NCI-H1105 treated with DMSO at 0.1 percent for 48 hours (cell line): ENCODE measurements at regions not wholly inside any gene's neighbourhood (a gene's known extent, or its start where the extent isn't known, plus 50 kb on each side); places are given as distances from the start of the nearest gene placed in this dataset.
"Not testable (repeated sequence)": the region's sequence is repeated elsewhere in the genome, so short reads cannot be mapped to it uniquely, and the experiment has no call there.

Experiments
- DNase-seq: peaks from one replicate; lab custom pipeline; 2025; lab: John Stamatoyannopoulos, UW

DNA sequence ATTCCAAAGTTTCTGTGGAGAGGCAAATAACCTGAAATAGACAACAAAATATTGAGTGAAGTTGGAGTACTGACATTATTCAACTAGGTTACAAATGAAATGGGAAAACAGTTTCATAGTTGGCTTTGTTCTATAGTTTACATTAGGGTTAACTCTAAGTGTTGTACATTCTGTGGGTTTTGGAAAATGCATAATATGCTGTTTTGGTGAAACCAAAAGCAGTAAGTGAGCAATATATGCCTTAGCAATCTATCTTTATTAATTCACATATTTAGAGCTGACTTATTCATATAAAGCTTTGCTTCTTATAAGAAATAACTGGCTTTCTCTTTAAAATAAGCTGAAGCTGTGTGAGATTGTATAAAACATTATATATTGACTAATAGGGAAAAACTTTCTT, 157.5 kb upstream of the AHI1 start:
- no peak for DNase-seq

DNA sequence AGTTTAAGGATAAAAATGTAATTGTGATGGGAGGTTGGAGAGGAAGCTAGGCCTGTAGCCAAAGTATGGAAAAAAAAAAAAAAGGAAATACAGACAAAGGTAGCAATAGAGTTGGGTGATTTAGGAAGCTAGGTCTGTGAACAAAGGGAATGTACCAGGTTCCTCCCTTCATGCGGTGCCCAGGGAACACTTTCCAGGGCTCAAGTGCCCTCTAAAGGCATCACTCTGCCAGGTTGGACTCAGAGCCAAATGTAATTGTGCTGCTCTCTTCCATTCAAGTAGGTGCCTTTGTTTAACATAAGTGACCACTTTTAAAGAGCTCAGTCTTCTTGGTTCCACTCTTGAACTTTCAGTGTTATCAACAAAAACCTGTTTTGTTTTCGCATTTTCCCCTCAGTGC, 159.7 kb upstream of the AHI1 start:
- DNase-seq = peak; percentile 97

DNA sequence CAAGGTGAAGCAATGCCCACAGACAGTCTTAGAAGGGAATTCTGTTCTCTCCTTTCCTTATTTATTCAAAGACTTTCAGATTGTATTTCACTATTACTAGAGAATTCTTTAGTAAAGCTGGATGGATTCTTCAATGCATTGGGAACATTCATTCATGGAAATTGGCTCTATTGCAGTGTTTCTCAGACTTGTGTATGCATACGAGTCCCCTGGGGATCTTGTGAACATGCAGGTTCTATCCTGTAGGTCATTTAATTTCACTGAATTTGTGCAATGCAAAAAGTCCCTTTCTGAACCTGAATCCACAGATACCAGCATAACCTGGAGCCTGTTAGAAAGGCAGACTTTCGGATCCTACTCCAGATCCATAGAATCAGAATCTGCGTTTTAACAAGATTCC, 160.9 kb upstream of the AHI1 start:
- DNase-seq = no peak

DNA sequence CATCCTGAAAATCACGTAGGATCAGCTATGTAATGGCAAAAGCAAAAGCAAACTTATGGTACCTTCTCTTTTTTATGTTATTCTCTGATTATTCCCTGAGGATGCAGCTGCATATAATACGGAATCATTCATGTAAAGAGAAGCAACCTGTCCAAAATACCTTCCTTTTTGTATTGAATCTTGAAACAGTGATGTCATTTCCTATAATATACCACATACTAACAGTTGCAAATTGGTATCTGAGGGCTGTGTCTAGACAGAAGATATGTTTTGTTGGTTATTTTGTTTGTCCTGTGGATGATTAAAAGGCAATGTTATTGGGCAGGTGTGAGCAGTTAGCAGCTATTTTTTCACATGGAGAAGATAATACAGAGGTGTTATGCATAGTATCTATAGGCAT, 161.4 kb upstream of the AHI1 start:
- no peak for DNase-seq

DNA sequence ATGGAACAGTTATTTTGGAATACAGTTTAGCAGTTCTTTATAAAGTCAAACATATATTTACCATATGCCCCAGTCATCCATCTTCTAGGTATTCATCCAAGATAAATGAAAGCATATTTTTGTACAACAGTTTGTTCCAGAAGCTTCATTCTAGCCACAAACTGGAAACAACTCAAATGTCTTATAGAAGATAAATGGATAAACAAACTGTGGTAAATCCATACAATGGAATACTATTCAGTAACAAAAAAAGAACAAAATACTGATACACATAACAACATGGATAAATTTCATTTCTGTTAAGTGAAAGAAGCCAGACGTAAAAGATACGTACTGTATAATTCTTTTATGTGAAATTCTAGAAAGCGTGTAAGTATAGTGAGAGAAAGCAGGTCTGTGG, 167.0 kb upstream of the AHI1 start:
- DNase-seq = no peak

DNA sequence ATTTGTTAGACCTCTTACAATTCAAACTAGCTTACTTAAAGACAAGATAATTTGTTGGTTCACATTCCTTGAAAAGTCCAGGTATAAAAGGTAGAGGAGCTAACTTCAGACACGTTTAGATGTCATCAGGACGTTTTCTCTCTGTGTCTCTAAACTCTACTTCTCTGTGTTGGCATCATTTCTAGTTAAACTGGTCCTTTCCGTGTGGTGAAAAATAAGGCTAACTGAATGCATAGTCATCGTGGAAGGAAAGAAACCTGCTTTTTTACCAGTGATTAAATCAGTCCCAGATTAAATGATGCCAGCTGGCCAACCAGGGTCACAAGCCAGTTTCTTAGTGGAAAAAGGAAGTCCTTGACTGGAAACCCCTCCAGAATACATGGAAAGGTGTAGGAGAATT, 168.4 kb upstream of the AHI1 start:
- no peak for DNase-seq

DNA sequence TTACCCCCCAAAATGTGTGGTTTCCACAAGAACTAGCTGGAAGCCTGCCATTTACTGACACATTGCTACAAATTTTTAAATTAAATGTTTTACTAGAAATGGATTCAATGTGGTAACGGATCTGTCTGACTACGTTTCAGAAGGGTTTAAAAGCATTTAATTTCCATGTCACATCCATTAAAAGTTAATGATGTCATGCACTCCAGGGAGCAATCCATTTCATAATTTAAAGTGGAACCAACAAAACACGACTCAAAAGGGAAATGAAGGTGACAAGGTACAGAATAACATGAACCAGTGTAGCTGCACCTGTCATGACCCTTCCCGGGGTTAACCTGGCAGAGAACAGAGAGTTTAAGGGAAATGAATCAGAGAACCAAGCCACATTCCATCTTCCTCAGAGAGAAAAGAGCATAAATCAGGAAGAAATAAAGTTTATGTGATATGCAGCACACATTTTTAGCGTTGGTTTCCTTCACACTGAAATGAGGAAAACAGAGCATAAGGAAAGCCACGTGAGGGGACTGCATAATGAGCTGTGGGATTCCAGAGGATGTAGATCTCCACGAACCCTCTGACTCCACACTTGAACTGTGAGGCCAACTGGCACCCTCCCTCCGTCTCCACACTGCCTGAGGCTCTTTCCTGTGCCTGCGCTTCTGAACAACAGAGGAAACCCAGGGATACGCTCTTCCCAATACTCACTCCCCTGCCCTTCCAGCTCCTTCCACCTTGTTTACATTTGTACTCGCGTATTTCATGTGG, 170.3 kb upstream of the AHI1 start:
- peak; percentile 33 for DNase-seq

DNA sequence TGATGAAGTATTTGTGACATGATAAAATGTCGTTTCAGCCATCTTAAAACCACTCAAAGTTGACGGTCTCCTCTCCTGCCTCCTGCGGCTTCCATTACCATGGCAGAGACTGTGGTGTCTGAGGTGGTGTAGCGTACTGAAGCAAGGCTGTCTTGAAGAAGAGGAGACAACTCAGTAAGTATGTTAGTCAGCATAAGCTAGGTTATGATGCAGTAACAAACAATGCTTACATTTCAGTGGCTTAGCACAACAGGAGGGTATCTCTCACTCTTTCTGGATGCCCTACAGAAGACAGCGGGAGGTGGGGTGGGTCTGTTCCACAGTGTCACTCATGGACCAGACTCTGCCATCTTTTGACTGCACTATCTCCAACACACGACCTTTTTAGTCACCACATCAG, 174.7 kb upstream of the AHI1 start:
- DNase-seq = no peak

DNA sequence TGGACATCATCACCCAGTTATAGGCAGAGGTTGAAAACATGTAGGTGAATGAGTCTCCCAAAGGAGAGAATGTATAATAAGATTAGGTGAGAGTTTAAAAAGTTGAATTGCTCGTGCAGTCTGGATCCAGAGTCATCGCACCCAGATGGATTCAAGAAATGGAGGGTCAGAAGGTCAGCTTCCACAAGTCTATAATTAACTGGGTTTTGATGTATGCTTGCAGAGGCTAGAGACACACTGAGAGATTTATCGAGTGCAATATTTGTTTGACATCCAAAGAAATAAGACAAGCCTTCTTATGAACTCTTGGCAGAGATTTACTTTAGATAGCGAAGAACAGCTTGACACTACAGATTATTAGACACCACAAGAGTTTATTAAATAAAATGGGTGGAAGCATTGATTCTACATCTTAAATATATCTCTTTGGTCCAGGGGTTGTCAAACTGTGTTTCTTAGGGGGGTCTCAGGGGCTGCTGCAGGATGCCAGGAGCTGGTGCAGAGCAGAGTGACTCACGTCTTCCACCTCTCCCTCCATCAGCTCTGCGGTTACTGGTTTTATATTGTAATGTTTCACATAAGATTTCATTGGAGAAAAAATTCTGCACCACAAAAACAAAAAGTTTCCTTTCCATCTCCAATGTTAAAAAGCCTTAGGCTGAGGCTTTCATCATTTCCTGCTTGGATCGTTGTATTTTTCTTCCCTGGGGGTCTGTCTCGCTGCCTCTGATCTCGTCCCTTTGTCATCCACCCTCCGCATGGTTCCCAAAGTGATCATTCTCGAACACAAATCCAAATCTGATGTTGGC, 176.2 kb upstream of the AHI1 start:
- no peak for DNase-seq

DNA sequence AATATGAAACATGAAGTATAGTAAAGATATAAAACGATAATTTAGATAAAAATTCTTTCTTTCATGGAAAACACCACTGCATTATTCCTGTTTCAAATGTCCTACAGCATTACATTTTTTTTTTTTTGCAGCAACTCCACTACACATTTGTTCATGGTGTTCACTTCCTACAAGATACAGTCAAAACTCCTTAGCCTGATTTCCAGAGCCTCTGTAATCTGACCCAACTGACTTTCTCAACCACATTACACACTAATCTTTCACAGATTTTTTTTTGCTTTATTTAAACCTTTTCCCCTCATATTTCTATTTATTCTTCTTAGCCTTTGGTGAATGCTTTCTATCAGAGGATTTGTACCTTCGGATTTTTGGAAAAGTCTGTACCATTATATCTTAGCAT, 176.5 kb upstream of the PDE7B start:
- DNase-seq = no peak

DNA sequence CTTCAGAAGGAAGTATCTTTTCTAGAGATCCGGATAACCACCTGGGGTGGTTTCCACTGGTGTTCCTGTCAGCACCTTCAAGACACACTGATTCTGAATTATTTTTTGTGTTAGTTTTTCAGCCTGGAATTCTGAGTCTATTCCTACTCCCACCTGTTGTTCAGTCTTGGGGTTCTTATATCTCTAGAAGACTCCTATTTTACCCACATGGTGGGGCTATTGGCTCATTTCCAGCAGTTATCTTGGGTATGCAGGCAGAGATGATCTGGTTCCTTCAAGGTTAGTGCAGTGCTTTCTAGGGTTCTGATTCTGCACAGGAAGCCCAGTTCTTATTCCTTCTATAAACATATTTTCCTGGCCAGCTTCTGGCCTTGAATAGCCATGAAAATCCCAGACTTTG, 175.6 kb upstream of the PDE7B start:
- peak; percentile 31 for DNase-seq

DNA sequence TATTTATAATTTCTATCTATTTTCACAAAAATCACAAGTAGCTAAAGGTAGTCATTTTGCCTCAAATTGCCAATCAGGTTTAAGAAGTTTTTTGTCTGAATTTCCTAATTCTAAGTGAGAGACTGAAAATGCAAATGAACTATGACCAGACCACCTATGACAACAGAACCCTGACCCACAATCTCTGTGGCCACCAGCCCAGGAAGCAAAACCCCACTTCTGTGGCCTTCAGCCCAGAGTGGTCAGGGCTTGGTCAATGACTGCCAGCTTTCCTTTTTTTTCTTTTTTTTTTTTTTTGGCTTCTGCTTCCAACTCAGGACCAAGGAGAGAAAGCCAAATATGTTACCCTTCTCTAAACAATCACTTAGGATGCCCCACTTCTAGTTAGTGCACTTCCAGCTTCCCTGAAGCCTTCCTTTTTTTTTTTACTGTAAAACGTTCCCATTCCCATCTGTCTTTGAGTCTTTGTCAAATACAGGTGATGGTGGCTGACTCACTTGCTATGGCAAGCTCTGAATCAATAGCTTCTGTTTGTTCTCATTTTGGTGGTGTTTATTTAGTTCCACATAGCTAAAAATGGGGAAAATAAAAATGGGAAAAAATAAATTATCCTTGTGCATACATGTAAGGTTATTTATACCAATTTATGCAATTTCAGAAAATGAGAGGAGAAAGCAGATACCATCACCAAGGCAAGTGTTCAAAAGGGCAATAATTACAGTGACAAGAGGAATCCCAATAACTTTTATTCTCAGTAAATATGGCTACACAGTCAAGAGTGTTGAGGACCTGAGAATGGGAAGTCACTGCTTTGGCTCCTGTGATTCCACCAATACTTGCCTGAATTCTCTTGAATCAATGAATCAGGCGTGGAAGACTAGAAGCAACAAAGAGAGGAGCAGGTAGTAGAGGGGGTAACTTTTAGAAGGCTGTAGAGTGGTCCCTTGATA, 170.3 kb upstream of the PDE7B start:
- DNase-seq = no peak

DNA sequence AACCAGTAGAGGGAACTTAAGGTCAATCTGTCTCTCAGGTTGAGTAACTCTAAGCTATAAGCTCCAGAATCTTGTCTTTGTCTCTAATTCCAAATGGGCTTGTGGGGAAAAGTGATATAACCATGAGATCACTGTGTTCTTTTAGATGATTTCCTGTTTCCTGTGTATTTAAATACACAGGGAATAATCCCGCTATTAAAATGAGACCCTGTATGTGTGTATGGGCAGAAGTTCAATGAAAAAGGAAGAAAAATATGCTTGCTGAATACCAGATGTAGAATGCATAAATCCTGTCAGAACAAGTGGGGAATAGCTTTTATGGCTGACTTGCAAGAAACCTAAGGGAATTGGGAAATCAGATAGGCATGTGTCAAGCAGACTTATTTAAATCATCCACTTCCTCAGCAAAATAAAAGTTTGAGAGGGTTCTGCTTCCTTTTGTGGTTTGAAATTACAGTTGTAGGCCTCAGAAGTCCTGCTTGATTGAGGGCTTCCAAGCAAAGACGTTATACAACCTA, 164.7 kb upstream of the PDE7B start:
- no peak for DNase-seq

DNA sequence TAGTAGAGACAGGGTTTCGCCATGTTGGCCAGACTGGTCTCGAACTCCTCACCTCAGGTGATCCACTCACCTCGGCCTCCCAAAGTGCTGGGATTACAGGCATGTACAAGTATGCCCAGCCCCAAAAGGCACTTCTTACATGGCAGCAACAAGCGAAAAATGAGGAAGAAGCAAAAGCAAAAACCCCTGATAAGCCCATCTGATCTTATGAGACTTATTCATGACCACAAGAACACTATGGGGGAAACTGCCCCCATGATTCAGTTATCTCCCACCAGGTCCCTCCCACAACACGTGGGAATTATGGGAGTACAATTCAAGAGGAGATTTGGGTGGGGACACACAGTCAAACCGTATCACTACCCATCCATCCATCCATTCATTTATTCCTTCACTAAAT, 163.0 kb upstream of the PDE7B start:
- not testable (repeated sequence) for DNase-seq

DNA sequence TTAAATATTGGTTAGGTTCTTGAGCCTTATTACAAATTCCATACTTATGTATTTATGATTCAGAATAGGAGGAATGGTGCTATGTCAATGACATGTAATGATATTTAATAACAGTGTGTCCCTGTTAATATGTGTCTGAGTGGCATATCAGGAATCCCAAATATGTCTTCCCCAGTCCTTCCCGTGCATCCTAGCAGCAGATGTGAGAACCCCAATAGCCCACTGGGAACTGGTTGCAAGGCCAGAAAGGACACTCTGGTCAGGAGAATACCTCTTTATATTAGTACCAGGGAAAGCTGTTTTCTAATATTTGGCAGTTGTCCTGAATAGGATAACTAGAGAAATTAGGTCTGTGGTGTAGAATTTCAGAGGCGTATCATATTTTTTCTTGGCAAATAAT, 159.1 kb upstream of the PDE7B start:
- DNase-seq = no peak

DNA sequence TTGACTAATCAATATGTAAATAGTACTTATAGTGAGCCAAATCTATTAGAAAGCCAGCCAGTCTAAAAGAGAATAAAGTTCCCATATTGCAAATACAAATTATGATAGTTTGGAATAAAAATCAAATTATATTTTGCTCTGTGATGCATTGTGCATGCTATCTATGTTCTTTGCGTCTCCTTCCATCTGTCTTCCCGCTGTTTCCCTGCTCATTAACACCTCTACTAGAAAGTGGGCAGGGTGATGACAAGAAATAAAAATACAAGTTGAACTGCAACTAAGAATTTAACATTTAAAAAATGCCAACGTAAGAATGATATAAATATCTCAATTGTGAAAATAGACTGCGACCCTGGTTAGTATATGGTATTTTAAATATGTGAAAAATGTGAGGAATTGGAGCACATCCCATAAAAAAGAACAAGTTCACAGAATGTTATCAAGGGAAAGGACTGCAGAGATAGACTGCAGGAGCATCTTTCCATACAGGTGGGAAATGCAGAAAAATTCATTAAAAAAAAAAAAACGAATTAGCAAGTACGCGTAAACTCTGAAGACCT, 157.6 kb upstream of the PDE7B start:
- DNase-seq = no peak

DNA sequence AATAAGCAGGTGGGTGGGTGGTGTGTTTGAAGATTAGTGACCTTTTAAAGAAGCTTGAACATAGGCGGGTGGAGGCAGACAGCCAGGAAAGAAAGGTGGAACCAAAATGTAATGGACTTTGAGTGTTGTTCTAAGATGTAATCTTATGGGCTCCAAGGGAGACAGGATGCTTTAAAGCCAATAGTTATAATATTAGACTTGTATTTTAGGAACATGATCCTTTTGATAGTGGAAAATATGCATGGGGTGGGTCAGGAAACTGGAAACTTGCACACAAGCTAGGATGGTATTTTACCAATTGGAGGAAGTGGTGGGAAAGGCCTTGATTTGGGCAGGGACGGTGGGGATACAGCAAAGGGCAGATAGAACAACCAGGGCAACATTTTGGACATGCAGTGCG, 151.8 kb upstream of the PDE7B start:
- no peak for DNase-seq

DNA sequence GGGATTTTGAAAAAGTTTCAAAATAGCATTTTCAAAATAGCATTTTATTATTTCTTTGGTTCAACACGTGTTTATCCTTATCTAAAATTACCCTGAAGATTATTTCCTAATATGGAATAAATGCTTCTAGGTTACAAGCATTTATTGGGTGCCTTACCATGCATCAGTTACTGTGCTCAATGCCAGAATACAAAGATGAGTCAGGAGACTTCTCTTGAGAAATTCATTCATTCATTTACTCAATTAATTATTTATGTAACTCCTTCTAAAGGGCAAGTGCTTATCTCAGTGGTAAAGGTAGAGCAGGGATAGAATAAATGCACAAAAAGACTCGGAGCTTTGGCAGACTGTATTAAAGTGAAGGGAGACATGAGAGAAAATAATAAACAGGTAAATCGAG, 150.1 kb upstream of the PDE7B start:
- DNase-seq = no peak

DNA sequence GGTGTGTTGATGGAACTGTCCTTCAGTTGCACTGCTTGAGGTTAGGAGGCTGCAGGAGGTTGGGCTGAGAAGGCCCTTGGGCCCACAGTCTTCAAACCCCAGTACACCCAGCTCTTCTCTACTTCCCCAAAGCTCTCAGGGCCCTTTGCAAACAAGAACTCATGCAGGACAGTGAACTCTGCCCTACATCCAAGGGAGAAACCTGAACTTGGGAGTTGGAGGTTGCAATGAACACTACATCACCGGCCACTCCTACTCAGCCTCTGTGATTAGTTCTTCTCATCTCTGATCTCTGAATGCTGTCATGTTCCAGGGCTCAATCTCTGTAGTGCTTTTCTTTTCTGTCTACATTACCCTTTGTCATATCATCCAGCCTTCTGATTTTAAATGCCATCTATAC, 148.5 kb upstream of the PDE7B start:
- no peak for DNase-seq

DNA sequence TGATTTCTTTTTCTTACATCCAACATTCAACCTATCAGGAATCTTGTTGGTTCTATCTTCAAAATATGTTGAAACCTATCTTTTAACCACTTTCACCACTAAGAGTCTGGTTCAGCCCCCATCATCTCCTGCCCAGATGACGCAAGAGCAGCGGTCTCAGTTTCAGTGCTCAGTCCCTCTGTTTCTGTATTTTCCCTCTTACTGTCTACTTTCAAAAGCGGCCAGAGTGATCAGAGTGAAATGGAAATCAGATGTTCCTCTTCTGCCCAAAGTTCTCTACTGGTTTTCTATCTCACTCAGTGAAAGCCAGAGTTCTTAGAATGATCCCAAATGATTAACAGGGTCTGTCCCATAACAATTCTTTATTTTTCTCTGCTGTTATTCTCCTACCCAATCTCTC, 147.9 kb upstream of the PDE7B start:
- no peak for DNase-seq

DNA sequence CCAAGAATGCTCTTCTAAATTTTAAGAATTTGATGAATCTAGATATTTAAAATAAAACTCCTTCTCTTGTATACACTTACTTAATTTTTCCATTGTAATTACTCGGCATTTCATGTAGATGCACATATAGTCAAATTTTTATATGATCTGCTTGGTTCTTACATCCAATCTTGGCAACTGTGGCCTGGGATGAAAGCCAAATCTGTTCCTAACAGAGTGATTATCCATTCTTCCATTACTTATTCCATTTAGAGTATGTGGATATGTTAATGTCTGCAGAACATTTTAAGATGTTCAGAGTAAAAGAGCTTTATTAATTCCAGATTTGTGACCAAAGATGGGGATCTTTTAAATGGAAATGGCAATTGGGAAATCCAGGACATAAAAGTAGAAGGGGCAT, 144.1 kb upstream of the PDE7B start:
- peak; percentile 1 for DNase-seq

DNA sequence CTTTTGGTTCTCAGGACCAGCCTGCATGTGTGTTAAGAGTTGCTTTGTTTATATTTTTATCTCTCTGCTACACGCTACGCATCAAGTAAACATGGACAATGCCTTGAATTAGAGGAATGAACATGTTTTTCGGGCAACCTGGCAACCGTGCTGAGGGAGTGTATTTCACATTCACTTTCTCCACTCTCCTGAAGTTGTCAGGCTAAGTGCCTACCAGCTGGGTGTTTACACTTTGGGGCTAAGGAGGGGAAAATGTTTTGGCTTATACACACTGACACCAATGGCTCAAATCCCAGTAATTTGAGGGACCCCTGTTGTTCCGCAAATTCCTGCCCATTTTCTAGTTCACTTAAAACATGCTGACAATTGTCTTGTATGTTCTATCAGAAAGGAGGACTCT, 141.5 kb upstream of the PDE7B start:
- DNase-seq = no peak
